Occipital lobe (tissue), 1 donor: ENCODE measurements at regions not wholly inside any gene's neighbourhood (a gene's known extent, or its start where the extent isn't known, plus 50 kb on each side); places are given as distances from the start of the nearest gene placed in this dataset.

ENCODE experiments used
- DNase-seq: peaks from one replicate; lab custom pipeline; 2025; lab: John Stamatoyannopoulos, UW

- DNase-seq: no peak
Measured at GRCh38 chr2:7924023-7924762, 757.7 kb upstream of the ID2 start.

GRCh38 chr2:7925506-7925905, 756.4 kb upstream of the ID2 start:
- no peak for DNase-seq

- DNase-seq: no peak
Measured at GRCh38 chr2:7927691-7928090, 754.2 kb upstream of the ID2 start.

GRCh38 chr2:7929281-7929680, 752.6 kb upstream of the ID2 start:
- DNase-seq: no peak

- DNase-seq: no peak
Measured at GRCh38 chr2:7930800-7931635, 750.8 kb upstream of the ID2 start.

- no peak for DNase-seq
Measured at GRCh38 chr2:7931808-7932207, 750.0 kb upstream of the ID2 start.

- no peak for DNase-seq
Measured at GRCh38 chr2:7933672-7934071, 748.2 kb upstream of the ID2 start.

- no peak for DNase-seq
Measured at GRCh38 chr2:7934476-7934875, 747.4 kb upstream of the ID2 start.

GRCh38 chr2:7937082-7937481, 744.8 kb upstream of the ID2 start:
- no peak for DNase-seq

- DNase-seq: no peak
Measured at GRCh38 chr2:7940723-7941122, 741.1 kb upstream of the ID2 start.

- DNase-seq: no peak
Measured at GRCh38 chr2:7943446-7943845, 738.4 kb upstream of the ID2 start.

- DNase-seq: no peak
Measured at GRCh38 chr2:7945026-7945425, 736.8 kb upstream of the ID2 start.

- DNase-seq: no peak
Measured at GRCh38 chr2:7950035-7950612, 731.7 kb upstream of the ID2 start.

GRCh38 chr2:7951001-7951400, 730.9 kb upstream of the ID2 start:
- no peak for DNase-seq

GRCh38 chr2:7951490-7951889, 730.4 kb upstream of the ID2 start:
- DNase-seq: no peak

GRCh38 chr2:7952046-7952745, 729.7 kb upstream of the ID2 start:
- DNase-seq: no peak

GRCh38 chr2:7953195-7953594, 728.7 kb upstream of the ID2 start:
- DNase-seq: no peak

- DNase-seq: no peak
Measured at GRCh38 chr2:7954234-7954633, 727.6 kb upstream of the ID2 start.

GRCh38 chr2:7956126-7956689, 725.6 kb upstream of the ID2 start:
- no peak for DNase-seq

GRCh38 chr2:7961550-7961949, 720.3 kb upstream of the ID2 start:
- DNase-seq: no peak

- DNase-seq: no peak
Measured at GRCh38 chr2:7962161-7962560, 719.7 kb upstream of the ID2 start.

GRCh38 chr2:7963787-7964186, 718.1 kb upstream of the ID2 start:
- DNase-seq: no peak
